ENCODE measurements at regions not wholly inside any gene's neighbourhood (a gene's known extent, or its start where the extent isn't known, plus 50 kb on each side); places are given as distances from the start of the nearest gene placed in this dataset.

DNA sequence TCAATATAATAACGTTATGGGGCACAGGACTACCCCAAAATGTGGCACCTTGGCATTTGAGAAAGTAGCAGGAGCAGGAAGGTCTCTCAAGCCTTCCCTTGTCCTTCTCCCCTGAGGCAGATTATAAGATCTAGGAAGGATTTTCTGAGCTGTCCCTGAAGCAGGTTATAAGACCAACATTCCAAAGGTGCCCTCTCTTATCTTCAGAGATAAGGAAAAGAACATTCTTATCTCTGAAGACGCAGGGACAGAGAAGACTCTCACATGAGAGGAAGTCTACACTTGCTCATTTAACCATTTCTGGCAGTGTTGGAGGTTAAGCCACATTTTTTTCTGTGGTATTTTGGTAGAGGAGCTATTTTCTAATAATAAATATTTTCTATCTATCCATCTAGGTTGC lies 437.9 kb upstream of the MAOA start:
- TF ChIP-seq, protein P1, sequence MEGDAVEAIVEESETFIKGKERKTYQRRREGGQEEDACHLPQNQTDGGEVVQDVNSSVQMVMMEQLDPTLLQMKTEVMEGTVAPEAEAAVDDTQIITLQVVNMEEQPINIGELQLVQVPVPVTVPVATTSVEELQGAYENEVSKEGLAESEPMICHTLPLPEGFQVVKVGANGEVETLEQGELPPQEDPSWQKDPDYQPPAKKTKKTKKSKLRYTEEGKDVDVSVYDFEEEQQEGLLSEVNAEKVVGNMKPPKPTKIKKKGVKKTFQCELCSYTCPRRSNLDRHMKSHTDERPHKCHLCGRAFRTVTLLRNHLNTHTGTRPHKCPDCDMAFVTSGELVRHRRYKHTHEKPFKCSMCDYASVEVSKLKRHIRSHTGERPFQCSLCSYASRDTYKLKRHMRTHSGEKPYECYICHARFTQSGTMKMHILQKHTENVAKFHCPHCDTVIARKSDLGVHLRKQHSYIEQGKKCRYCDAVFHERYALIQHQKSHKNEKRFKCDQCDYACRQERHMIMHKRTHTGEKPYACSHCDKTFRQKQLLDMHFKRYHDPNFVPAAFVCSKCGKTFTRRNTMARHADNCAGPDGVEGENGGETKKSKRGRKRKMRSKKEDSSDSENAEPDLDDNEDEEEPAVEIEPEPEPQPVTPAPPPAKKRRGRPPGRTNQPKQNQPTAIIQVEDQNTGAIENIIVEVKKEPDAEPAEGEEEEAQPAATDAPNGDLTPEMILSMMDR (IDR thresholded peaks at IDR 0.05; ENCODE audit: borderline replicate concordance, extremely low read depth, low read length, poor library complexity, severe bottlenecking): no peak
- no peak for TF ChIP-seq EZH2 (IDR thresholded peaks at IDR 0.05; ENCODE audit: borderline replicate concordance, low read depth, low read length, severe bottlenecking)
